ENCODE measurements at regions not wholly inside any gene's neighbourhood (a gene's known extent, or its start where the extent isn't known, plus 50 kb on each side); places are given as distances from the start of the nearest gene placed in this dataset.

- DNase-seq (ENCODE audit: low spot score in 2 of 2): no peak
- no peak overlapping the region for H3K27ac ChIP-seq
- TF ChIP-seq CTCF (IDR thresholded peaks at IDR 0.05): no peak
- H3K9me3 ChIP-seq: no peaks in the 10 kb centered on the region
- no peaks in the 10 kb centered on the region for H3K36me3 ChIP-seq
- intact Hi-C loops (cut with DNase I): no loop called here
- no peaks in the 10 kb centered on the region for H3K27me3 ChIP-seq
- no peaks in the 10 kb centered on the region for H3K4me1 ChIP-seq
- no peak overlapping the region for H3K4me3 ChIP-seq
These were observed 252.6 kb downstream of the CDK5RAP2 start for GRCh38 chr9:120327322-120327721.

- TF ChIP-seq CTCF (IDR thresholded peaks at IDR 0.05): no peak
- no peak for DNase-seq (ENCODE audit: low spot score in 2 of 2)
- Histone ChIP-seq H3K36me3 (no peaks in the 10 kb centered on the region), H3K27me3 (no peaks in the 10 kb centered on the region), H3K4me3 (no peak overlapping the region), H3K4me1 (no peaks in the 10 kb centered on the region), H3K27ac (no peak overlapping the region), H3K9me3 (no peaks in the 10 kb centered on the region)
- intact Hi-C loops (cut with DNase I): no loop called here
These were observed 253.8 kb downstream of the CDK5RAP2 start for GRCh38 chr9:120326049-120326693.

- H3K36me3 ChIP-seq: no peaks in the 10 kb centered on the region
- H3K27me3 ChIP-seq: no peaks in the 10 kb centered on the region
- TF ChIP-seq CTCF (IDR thresholded peaks at IDR 0.05): no peak
- DNase-seq (ENCODE audit: low spot score in 2 of 2): no peak
- intact Hi-C loops (cut with DNase I): no loop called here
- no peaks in the 10 kb centered on the region for H3K9me3 ChIP-seq
- H3K4me1 ChIP-seq: no peaks in the 10 kb centered on the region
- H3K4me3 ChIP-seq: no peak overlapping the region
- no peak overlapping the region for H3K27ac ChIP-seq
These were observed 254.8 kb downstream of the CDK5RAP2 start for GRCh38 chr9:120324996-120325642.

- H3K9me3 ChIP-seq: no peaks in the 10 kb centered on the region
- H3K4me1 ChIP-seq: no peaks in the 10 kb centered on the region
- no peak for TF ChIP-seq CTCF (IDR thresholded peaks at IDR 0.05)
- no peak overlapping the region for H3K4me3 ChIP-seq
- H3K36me3 ChIP-seq: no peaks in the 10 kb centered on the region
- intact Hi-C loops (cut with DNase I): no loop called here
- H3K27ac ChIP-seq: no peak overlapping the region
- H3K27me3 ChIP-seq: no peaks in the 10 kb centered on the region
- DNase-seq (ENCODE audit: low spot score in 2 of 2): no peak
These were observed 255.5 kb downstream of the CDK5RAP2 start for GRCh38 chr9:120324461-120324860.

- no peak overlapping the region for H3K27ac ChIP-seq
- intact Hi-C loops (cut with DNase I): no loop called here
- no peaks in the 10 kb centered on the region for H3K36me3 ChIP-seq
- H3K4me1 ChIP-seq: no peaks in the 10 kb centered on the region
- H3K27me3 ChIP-seq: no peaks in the 10 kb centered on the region
- no peaks in the 10 kb centered on the region for H3K9me3 ChIP-seq
- no peak for DNase-seq (ENCODE audit: low spot score in 2 of 2)
- TF ChIP-seq CTCF (IDR thresholded peaks at IDR 0.05): no peak
- no peak overlapping the region for H3K4me3 ChIP-seq
These were observed 256.8 kb downstream of the CDK5RAP2 start for GRCh38 chr9:120323125-120323524.

Measured in ascending aorta (tissue), 2 donors.